PFSK-1 (cell line): ENCODE measurements at regions not wholly inside any gene's neighbourhood (a gene's known extent, or its start where the extent isn't known, plus 50 kb on each side); places are given as distances from the start of the nearest gene placed in this dataset.

ENCODE experiments used
- FOXP2 ChIP-seq: optimal IDR thresholded peaks from 2 replicates; pipeline ENCODE3; 2011; ENCODE audit warnings: borderline replicate concordance, control low read depth, inconsistent platforms; ENCODE audit not compliant: insufficient read depth; ENCODE audit errors: extremely low read length, extremely low read depth
- POLR2AphosphoS5 ChIP-seq: IDR thresholded peaks from 2 replicates; pipeline ENCODE4 v1.6.1; 2012; ENCODE audit warnings: low read depth, mild to moderate bottlenecking, control low read depth, low read length, moderate library complexity
- REST ChIP-seq, 2 experiments: IDR thresholded peaks; 2 replicates each; pipeline versions ENCODE4 v1.6.1 to v1.8.0; 2011 to 2012; ENCODE audit warnings: low read depth in 2 of 2, low read length in 2 of 2, control low read depth in 1 of 2, inconsistent platforms in 1 of 2, mild to moderate bottlenecking in 1 of 2, moderate library complexity in 1 of 2; ENCODE audit not compliant: insufficient read depth in 1 of 2
- SIN3A ChIP-seq: IDR thresholded peaks from 2 replicates; pipeline ENCODE4 v1.6.1; 2012; ENCODE audit warnings: mild to moderate bottlenecking, low read length, moderate library complexity, borderline replicate concordance; ENCODE audit not compliant: insufficient read depth
- TAF1 ChIP-seq: IDR thresholded peaks from 2 replicates; pipeline ENCODE4 v1.6.1; 2012; ENCODE audit warnings: low read length, control low read depth, borderline replicate concordance; ENCODE audit not compliant: insufficient read depth

DNA sequence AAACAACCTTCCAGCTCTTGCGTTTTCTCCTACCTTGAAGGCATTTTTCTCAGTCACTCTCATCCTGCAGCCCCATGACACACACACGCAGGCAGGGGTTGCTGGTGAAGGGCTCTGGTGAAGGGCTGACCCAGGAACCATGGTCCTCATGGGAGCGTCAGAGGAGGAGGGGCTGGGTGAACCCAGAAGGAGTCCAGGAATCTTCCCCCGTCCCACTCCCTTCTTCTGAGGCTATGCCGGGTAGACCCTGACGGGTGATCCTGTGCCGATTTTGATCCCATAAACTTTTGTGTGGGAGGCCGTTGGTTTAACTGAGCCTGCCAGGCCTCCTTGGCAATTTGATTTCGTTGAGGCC is 278.4 kb upstream of the FOXF1 start:
- TF ChIP-seq FOXP2 (no peak), TAF1 (no peak), REST (IDR thresholded peaks at IDR 0.05; ENCODE audit: insufficient read depth in 1 of 2, low read depth in 2 of 2, low read length in 2 of 2) (no peak)

DNA sequence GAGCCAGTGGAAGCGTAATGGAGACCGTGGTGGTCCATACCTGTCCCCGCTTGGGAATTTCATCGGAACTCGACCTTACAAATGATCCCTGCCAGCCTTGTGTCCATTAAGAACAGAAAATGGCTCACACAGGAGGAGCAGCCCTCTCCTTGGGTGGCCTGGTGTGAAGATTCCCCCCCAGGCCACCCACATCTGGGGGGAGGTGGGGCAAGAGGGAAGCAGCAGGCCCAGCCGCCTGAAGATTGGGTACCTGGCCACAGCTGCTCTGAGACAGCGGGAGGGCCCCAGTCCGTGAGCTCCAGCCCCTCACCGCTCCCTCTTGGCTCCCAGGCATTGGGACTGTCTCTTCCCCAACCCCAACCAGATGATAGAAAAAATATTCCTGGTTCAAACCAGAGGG is 277.8 kb upstream of the FOXF1 start:
- TF ChIP-seq FOXP2 = no peak
- TF ChIP-seq REST (IDR thresholded peaks at IDR 0.05; ENCODE audit: insufficient read depth in 1 of 2, low read depth in 2 of 2, low read length in 2 of 2) = no peak
- TF ChIP-seq TAF1 = no peak
- no peak for TF ChIP-seq POLR2AphosphoS5
- TF ChIP-seq SIN3A = no peak

DNA sequence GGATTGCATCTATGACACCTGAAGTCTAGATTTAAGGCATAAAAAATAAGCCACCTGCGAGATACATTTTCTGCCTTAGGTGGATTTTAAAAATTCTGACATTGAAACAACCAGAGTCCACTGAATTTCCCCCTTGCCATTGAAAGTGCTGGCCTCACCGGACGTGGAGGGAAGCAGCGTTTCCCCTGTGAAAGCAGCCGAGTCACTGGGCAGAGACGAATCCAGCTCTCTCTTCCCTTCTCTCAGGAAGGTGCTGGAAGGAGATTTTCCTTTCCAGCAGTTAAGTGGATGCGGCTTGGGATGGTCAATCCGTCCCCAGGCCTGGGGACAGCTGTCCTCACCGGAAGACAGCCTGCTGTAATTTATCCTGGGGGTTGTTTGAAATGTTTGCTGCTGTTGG is 270.9 kb upstream of the FOXF1 start:
- TF ChIP-seq POLR2AphosphoS5 (no peak), FOXP2 (no peak), SIN3A (no peak), REST (IDR thresholded peaks at IDR 0.05; ENCODE audit: insufficient read depth in 1 of 2, low read depth in 2 of 2, low read length in 2 of 2) (no peak), TAF1 (no peak)

- TF ChIP-seq REST (IDR thresholded peaks at IDR 0.05; ENCODE audit: insufficient read depth in 1 of 2, low read depth in 2 of 2, low read length in 2 of 2) (no peak), FOXP2 (no peak), TAF1 (no peak), SIN3A (no peak), POLR2AphosphoS5 (no peak)
These were observed 269.5 kb upstream of the FOXF1 start for GRCh38 chr16:86240716-86241363.

- TF ChIP-seq POLR2AphosphoS5 = no peak
- TF ChIP-seq TAF1 = no peak
- no peak for TF ChIP-seq REST (IDR thresholded peaks at IDR 0.05; ENCODE audit: insufficient read depth in 1 of 2, low read depth in 2 of 2, low read length in 2 of 2)
- TF ChIP-seq FOXP2 = no peak
- no peak for TF ChIP-seq SIN3A
These were observed 268.6 kb upstream of the FOXF1 start for GRCh38 chr16:86241681-86242080.
